Uterus (tissue), 2 donors: ENCODE measurements at regions not wholly inside any gene's neighbourhood (a gene's known extent, or its start where the extent isn't known, plus 50 kb on each side); places are given as distances from the start of the nearest gene placed in this dataset.

Experiments
- CTCF ChIP-seq, 4 experiments: fragments of 200-600 bp in 2 of 4; fragments of 450-650 bp in 2 of 4; sonication (generic) in 2 of 4; IDR thresholded peaks; one replicate each; pipeline ENCODE4 v1.5.1; 2016 to 2019; ENCODE audit warnings: antibody characterized with exemption in 4 of 4, mild to moderate bottlenecking in 2 of 4, moderate library complexity in 1 of 4
- POLR2A ChIP-seq, 2 donors: fragments of 450-650 bp; IDR thresholded peaks; one replicate each; pipeline ENCODE4 v1.6.1; 2016; ENCODE audit warnings: antibody characterized with exemption in 2 of 2, mild to moderate bottlenecking in 1 of 2, moderate library complexity in 1 of 2

- TF ChIP-seq POLR2A (IDR thresholded peaks at IDR 0.05), result no peak
- TF ChIP-seq CTCF (IDR thresholded peaks at IDR 0.05), result no peak
Measured at GRCh38 chr3:124654470-124654845, 75.8 kb upstream of the UMPS start.
